ENCODE measurements at regions not wholly inside any gene's neighbourhood (a gene's known extent, or its start where the extent isn't known, plus 50 kb on each side); places are given as distances from the start of the nearest gene placed in this dataset.
A peak's percentile ranks its signal among the peaks of the same experiment; 100 is the strongest.

- peak; percentile 39 for DNase-seq
These were observed 228.0 kb downstream of the ETAA1 start for GRCh38 chr2:67625178-67625577.

- DNase-seq, result peak; percentile 91
These were observed 228.8 kb downstream of the ETAA1 start for GRCh38 chr2:67625690-67626475.

GRCh38 chr2:67626656-67627055, 229.5 kb downstream of the ETAA1 start:
- peak; percentile 93 for DNase-seq

- no peak for DNase-seq
These were observed 230.5 kb downstream of the ETAA1 start for GRCh38 chr2:67627456-67628207.

- no peak for DNase-seq
These were observed 231.8 kb downstream of the ETAA1 start for GRCh38 chr2:67628892-67629291.

GRCh38 chr2:67631483-67631882, 234.3 kb downstream of the ETAA1 start:
- no peak for DNase-seq

- no peak for DNase-seq
These were observed 236.2 kb downstream of the ETAA1 start for GRCh38 chr2:67633212-67633856.

- no peak for DNase-seq
These were observed 241.0 kb downstream of the ETAA1 start for GRCh38 chr2:67638146-67638545.

- no peak for DNase-seq
These were observed 244.3 kb downstream of the ETAA1 start for GRCh38 chr2:67641312-67642045.

- no peak for DNase-seq
These were observed 244.9 kb downstream of the ETAA1 start for GRCh38 chr2:67642046-67642382.

- DNase-seq, result no peak
These were observed 245.8 kb downstream of the ETAA1 start for GRCh38 chr2:67642961-67643360.

GRCh38 chr2:67645280-67646138, 248.4 kb downstream of the ETAA1 start:
- peak; percentile 48 for DNase-seq

- DNase-seq, result no peak
These were observed 249.7 kb downstream of the ETAA1 start for GRCh38 chr2:67646714-67647333.

GRCh38 chr2:67649331-67650261, 252.5 kb downstream of the ETAA1 start:
- peak; percentile 81 for DNase-seq

- peak; percentile 97 for DNase-seq
These were observed 253.4 kb downstream of the ETAA1 start for GRCh38 chr2:67650291-67651133.

- DNase-seq, result no peak
These were observed 254.4 kb downstream of the ETAA1 start for GRCh38 chr2:67651565-67651964.

- DNase-seq, result no peak
These were observed 255.5 kb downstream of the ETAA1 start for GRCh38 chr2:67652679-67653078.

- no peak for DNase-seq
These were observed 259.7 kb downstream of the ETAA1 start for GRCh38 chr2:67656875-67657274.

- DNase-seq, result no peak
These were observed 261.7 kb downstream of the ETAA1 start for GRCh38 chr2:67658820-67659219.

Data from fibroblast of skin of abdomen (primary cell).